H9 (cell line): ENCODE measurements at regions not wholly inside any gene's neighbourhood (a gene's known extent, or its start where the extent isn't known, plus 50 kb on each side); places are given as distances from the start of the nearest gene placed in this dataset.

Experiments used
- DNase-seq: peaks from one replicate; pipeline ENCODE4 v3.0.0-alpha.2; 2017
- H2AFZ ChIP-seq: one replicate; pipeline ENCODE4 v1.6.1; 2013; ENCODE audit warnings: mild to moderate bottlenecking, low read length, control low read depth, moderate library complexity
- H2AK5ac ChIP-seq: 2 replicates; pipeline ENCODE4 v1.6.1; 2013; ENCODE audit warnings: low read length, control low read depth, mixed read lengths; ENCODE audit not compliant: insufficient read length
- H2BK120ac ChIP-seq: one replicate; pipeline ENCODE4 v1.6.1; 2013; ENCODE audit warnings: low read depth, mild to moderate bottlenecking, low read length, control low read depth, inconsistent platforms; ENCODE audit not compliant: poor library complexity, severe bottlenecking
- H2BK12ac ChIP-seq: 2 replicates; pipeline ENCODE4 v1.6.1; 2013; ENCODE audit warnings: low read length, control low read depth, mixed read lengths, low read depth; ENCODE audit not compliant: insufficient read length
- H2BK15ac ChIP-seq: 2 replicates; pipeline ENCODE4 v1.6.1; 2013; ENCODE audit warnings: low read depth, low read length, control low read depth
- H2BK20ac ChIP-seq: one replicate; pipeline ENCODE4 v1.6.1; 2013; ENCODE audit warnings: low read depth, mild to moderate bottlenecking, low read length, control low read depth, inconsistent platforms; ENCODE audit not compliant: poor library complexity, severe bottlenecking
- H2BK5ac ChIP-seq: 2 replicates; pipeline ENCODE4 v1.6.1; 2013; ENCODE audit warnings: low read length, control low read depth, mixed read lengths; ENCODE audit not compliant: insufficient read length
- H3K14ac ChIP-seq: 2 replicates; pipeline ENCODE4 v1.6.1; 2013; ENCODE audit warnings: low read length, control low read depth; ENCODE audit not compliant: insufficient read depth
- H3K18ac ChIP-seq: 2 replicates; pipeline ENCODE4 v1.6.1; 2013; ENCODE audit warnings: low read depth, mild to moderate bottlenecking, mixed read lengths, low read length, control low read depth; ENCODE audit not compliant: insufficient read length
- H3K23ac ChIP-seq: 2 replicates; pipeline ENCODE4 v1.6.1; 2013; ENCODE audit warnings: low read length, control low read depth, mixed read lengths, low read depth; ENCODE audit not compliant: insufficient read length
- H3K23me2 ChIP-seq: 2 replicates; pipeline ENCODE4 v1.6.1; 2013; ENCODE audit warnings: low read depth, mild to moderate bottlenecking, mixed read lengths, low read length, control low read depth; ENCODE audit not compliant: insufficient read length, poor library complexity, severe bottlenecking
- H3K27ac ChIP-seq: 2 replicates; pipeline ENCODE4 v1.5.1; 2013; ENCODE audit warnings: low read length, control low read depth, mixed read lengths, low read depth; ENCODE audit not compliant: insufficient read length
- H3K27me3 ChIP-seq: 2 replicates; pipeline ENCODE4 v1.6.1; 2013; ENCODE audit warnings: low read length, control low read depth, inconsistent platforms; ENCODE audit not compliant: insufficient read depth
- H3K4ac ChIP-seq: 2 replicates; pipeline ENCODE4 v1.6.1; 2013; ENCODE audit warnings: low read depth, mild to moderate bottlenecking, control low read depth, inconsistent platforms, low read length, moderate library complexity
- H3K4me1 ChIP-seq: 2 replicates; pipeline ENCODE4 v1.6.1; 2013; ENCODE audit warnings: low read length, control low read depth, inconsistent platforms; ENCODE audit not compliant: insufficient read depth
- H3K4me2 ChIP-seq: 2 replicates; pipeline ENCODE4 v1.6.1; 2013; ENCODE audit warnings: low read length, control low read depth, mixed read lengths; ENCODE audit not compliant: insufficient read length, insufficient read depth
- H3K56ac ChIP-seq: 2 replicates; pipeline ENCODE4 v1.6.1; 2013; ENCODE audit warnings: low read depth, mild to moderate bottlenecking, mixed read lengths, low read length, control low read depth; ENCODE audit not compliant: insufficient read length
- H3K79me1 ChIP-seq: 2 replicates; pipeline ENCODE4 v1.6.1; 2013; ENCODE audit warnings: low read depth, mild to moderate bottlenecking, moderate library complexity, low read length, control low read depth, inconsistent platforms; ENCODE audit not compliant: insufficient read depth, poor library complexity, severe bottlenecking
- H3K79me2 ChIP-seq: 2 replicates; pipeline ENCODE4 v1.6.1; 2013; ENCODE audit warnings: low read length, control low read depth, inconsistent platforms; ENCODE audit not compliant: insufficient read depth
- H3K9ac ChIP-seq: 2 replicates; pipeline ENCODE4 v1.6.1; 2013; ENCODE audit warnings: low read length, control low read depth, mixed read lengths; ENCODE audit not compliant: insufficient read length; ENCODE audit errors: extremely low read depth
- H3K9me3 ChIP-seq: one replicate; pipeline ENCODE4 v1.6.1; 2013; ENCODE audit warnings: low read depth, low read length, inconsistent platforms; ENCODE audit not compliant: control insufficient read depth
- H3T11ph ChIP-seq: one replicate; pipeline ENCODE4 v1.6.1; 2013; ENCODE audit warnings: mild to moderate bottlenecking, low read length, control low read depth, inconsistent platforms
- H4K20me1 ChIP-seq: one replicate; pipeline ENCODE4 v1.6.1; 2013; ENCODE audit not compliant: control insufficient read depth, insufficient read length, insufficient read depth
- H4K5ac ChIP-seq: 2 replicates; pipeline ENCODE4 v1.6.1; 2013; ENCODE audit warnings: low read depth, mild to moderate bottlenecking, mixed read lengths, low read length, control low read depth; ENCODE audit not compliant: insufficient read length
- H4K8ac ChIP-seq: replicated peaks from 2 replicates; pipeline ENCODE4 v1.6.1; 2013; ENCODE audit warnings: low read length, control low read depth, mixed read lengths, low read depth; ENCODE audit not compliant: insufficient read length
- H4K91ac ChIP-seq: 2 replicates; pipeline ENCODE4 v1.6.1; 2013; ENCODE audit warnings: low read depth, mild to moderate bottlenecking, moderate library complexity, mixed read lengths, low read length, control low read depth; ENCODE audit not compliant: insufficient read length
- H3K27ac Mint-ChIP-seq, 3 experiments: 2 replicates in 2 of 3; 3 replicates in 1 of 3; pipeline ENCODE4 v1.8.0; 2020 to 2021; ENCODE audit warnings: mixed read lengths in 3 of 3, mild to moderate bottlenecking in 1 of 3, moderate library complexity in 1 of 3
- H3K27me3 Mint-ChIP-seq: 2 replicates; pipeline ENCODE4 v1.8.0; 2021; ENCODE audit warnings: low read depth, mild to moderate bottlenecking, moderate library complexity, mixed read lengths
- H3K36me3 Mint-ChIP-seq, 3 experiments: 2 replicates in 2 of 3; 3 replicates in 1 of 3; pipeline ENCODE4 v1.8.0; 2020 to 2021; ENCODE audit warnings: low read depth in 3 of 3, mixed read lengths in 3 of 3; ENCODE audit not compliant: insufficient read depth in 1 of 3
- H3K4me1 Mint-ChIP-seq, 2 experiments: 2 replicates each; pipeline ENCODE4 v1.8.0; 2020; ENCODE audit warnings: mixed read lengths in 2 of 2
- H3K4me3 Mint-ChIP-seq, 2 experiments: 2 replicates in 1 of 2; 3 replicates in 1 of 2; pipeline ENCODE4 v1.8.0; 2020 to 2021; ENCODE audit warnings: mild to moderate bottlenecking in 2 of 2, mixed read lengths in 2 of 2, moderate library complexity in 1 of 2
- H3K9me3 Mint-ChIP-seq, 2 experiments: 2 replicates in 1 of 2; 3 replicates in 1 of 2; pipeline ENCODE4 v1.8.0; 2020; ENCODE audit warnings: mild to moderate bottlenecking in 2 of 2, mixed read lengths in 2 of 2, moderate library complexity in 1 of 2
- WGBS: extraction: QIAGEN DNeasy Blood & Tissue Kit; methylation state at CpG from one replicate; pipeline ENCODE4 v1.1.7; 2013; ENCODE audit warnings: missing lambda C conversion rate, low lambda C conversion rate, mixed read lengths; ENCODE audit not compliant: insufficient read length; ENCODE audit errors: extremely low coverage; 5-methylcytosine and 5-hydroxymethylcytosine counted together
- TF ChIP-seq, protein P1 (sequence below): fragments of 200-600 bp; sonication (generic); conservative IDR thresholded peaks from 3 replicates; pipeline ENCODE4 v1.8.0; 2021; ENCODE audit warnings: antibody characterized with exemption, mild to moderate bottlenecking

DNA sequence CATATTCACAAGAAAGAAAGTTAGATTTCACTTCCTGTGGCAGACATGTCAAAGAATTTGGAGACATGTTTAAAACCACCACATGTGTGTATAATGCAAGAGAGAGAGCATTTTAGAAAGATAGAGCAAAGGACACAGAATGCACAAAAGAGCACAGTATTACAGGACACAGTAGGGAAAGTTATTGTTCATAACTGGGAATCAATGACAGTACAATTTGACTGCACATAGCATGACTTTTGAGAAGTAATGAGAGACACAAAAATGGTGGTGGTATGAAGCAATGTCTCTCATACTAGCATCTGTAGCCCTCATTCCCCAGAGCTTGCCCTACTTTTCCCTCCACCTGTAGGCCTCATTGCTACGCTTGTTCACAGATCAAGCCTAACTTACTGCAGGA, 499.2 kb downstream of the PTPRC start:
- Histone ChIP-seq H2AK5ac (no peak overlapping the region), H2AFZ (no peak overlapping the region)

More for the DNA sequence above, 499.2 kb downstream of the PTPRC start:
- no peak overlapping the region for H3K27ac ChIP-seq
- no CpG with 5 or more reads among the region's 1 CpG for WGBS
- DNase-seq = no peak
- no peak overlapping the region for H3K9ac ChIP-seq
- H3K27me3 ChIP-seq = no peaks in the 10 kb centered on the region
- no peaks in the 10 kb centered on the region for H3K4me1 Mint-ChIP-seq
- no peak overlapping the region for H2BK15ac ChIP-seq
- no peaks in the 10 kb centered on the region for H3K9me3 Mint-ChIP-seq
- H4K5ac ChIP-seq = no peak overlapping the region
- no peak overlapping the region for H4K8ac ChIP-seq
- H3K4me3 Mint-ChIP-seq = no peak overlapping the region
- H3K27me3 Mint-ChIP-seq = no peaks in the 10 kb centered on the region; the same call in 1 of the 2 replicates
- no peak overlapping the region for H2BK5ac ChIP-seq
- H3K4me1 ChIP-seq = no peaks in the 10 kb centered on the region
- H2BK20ac ChIP-seq = no peak overlapping the region
- TF ChIP-seq, protein P1, sequence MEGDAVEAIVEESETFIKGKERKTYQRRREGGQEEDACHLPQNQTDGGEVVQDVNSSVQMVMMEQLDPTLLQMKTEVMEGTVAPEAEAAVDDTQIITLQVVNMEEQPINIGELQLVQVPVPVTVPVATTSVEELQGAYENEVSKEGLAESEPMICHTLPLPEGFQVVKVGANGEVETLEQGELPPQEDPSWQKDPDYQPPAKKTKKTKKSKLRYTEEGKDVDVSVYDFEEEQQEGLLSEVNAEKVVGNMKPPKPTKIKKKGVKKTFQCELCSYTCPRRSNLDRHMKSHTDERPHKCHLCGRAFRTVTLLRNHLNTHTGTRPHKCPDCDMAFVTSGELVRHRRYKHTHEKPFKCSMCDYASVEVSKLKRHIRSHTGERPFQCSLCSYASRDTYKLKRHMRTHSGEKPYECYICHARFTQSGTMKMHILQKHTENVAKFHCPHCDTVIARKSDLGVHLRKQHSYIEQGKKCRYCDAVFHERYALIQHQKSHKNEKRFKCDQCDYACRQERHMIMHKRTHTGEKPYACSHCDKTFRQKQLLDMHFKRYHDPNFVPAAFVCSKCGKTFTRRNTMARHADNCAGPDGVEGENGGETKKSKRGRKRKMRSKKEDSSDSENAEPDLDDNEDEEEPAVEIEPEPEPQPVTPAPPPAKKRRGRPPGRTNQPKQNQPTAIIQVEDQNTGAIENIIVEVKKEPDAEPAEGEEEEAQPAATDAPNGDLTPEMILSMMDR = no peak
- H3K56ac ChIP-seq = no peak overlapping the region
- H2BK120ac ChIP-seq = no peak overlapping the region
- H3K36me3 Mint-ChIP-seq = no peaks in the 10 kb centered on the region
- H3K27ac Mint-ChIP-seq = no peak overlapping the region
- no peak overlapping the region for H3T11ph ChIP-seq
- H3K14ac ChIP-seq = no peak overlapping the region
- H3K79me1 ChIP-seq = no peaks in the 10 kb centered on the region
- H2BK12ac ChIP-seq = no peak overlapping the region
- no peak overlapping the region for H3K4me2 ChIP-seq
- H3K79me2 ChIP-seq = no peaks in the 10 kb centered on the region
- no peaks in the 10 kb centered on the region for H4K20me1 ChIP-seq
- H3K23me2 ChIP-seq = no peaks in the 10 kb centered on the region
- H4K91ac ChIP-seq = no peak overlapping the region
- H3K4ac ChIP-seq = no peak overlapping the region
- H3K23ac ChIP-seq = no peak overlapping the region
- no peaks in the 10 kb centered on the region for H3K9me3 ChIP-seq
- no peak overlapping the region for H3K18ac ChIP-seq
